ENCODE measurements at regions not wholly inside any gene's neighbourhood (a gene's known extent, or its start where the extent isn't known, plus 50 kb on each side); places are given as distances from the start of the nearest gene placed in this dataset.
A peak's percentile ranks its signal among the peaks of the same experiment; 100 is the strongest.

GRCh38 chr5:56617998-56618397 lies 197.4 kb upstream of the MAP3K1 start:
- peak in 1 of 5 experiments; percentile 54 for DNase-seq

GRCh38 chr5:56616454-56617160 lies 198.7 kb upstream of the MAP3K1 start:
- no peak for DNase-seq

- DNase-seq = no peak
These were observed 199.8 kb upstream of the MAP3K1 start for GRCh38 chr5:56615361-56616153.

- peak in 2 of 5 experiments; percentile 11 to 93 for DNase-seq
These were observed 202.6 kb upstream of the MAP3K1 start for GRCh38 chr5:56612759-56613158.

GRCh38 chr5:56612353-56612752 lies 203.0 kb upstream of the MAP3K1 start:
- no peak for DNase-seq

- DNase-seq = peak in 2 of 5 experiments; percentile 34 to 98
These were observed 205.2 kb upstream of the MAP3K1 start for GRCh38 chr5:56610093-56610698.

- DNase-seq = no peak
These were observed 207.0 kb upstream of the MAP3K1 start for GRCh38 chr5:56608217-56608925.

GRCh38 chr5:56607551-56607950 lies 207.8 kb upstream of the MAP3K1 start:
- DNase-seq = no peak

- no peak for DNase-seq
These were observed 208.3 kb upstream of the MAP3K1 start for GRCh38 chr5:56607074-56607473.

GRCh38 chr5:56606192-56606591 lies 209.2 kb upstream of the MAP3K1 start:
- no peak for DNase-seq

GRCh38 chr5:56605231-56605630 lies 210.1 kb upstream of the MAP3K1 start:
- peak in 1 of 5 experiments; percentile 88 for DNase-seq

- no peak for DNase-seq
These were observed 213.7 kb upstream of the MAP3K1 start for GRCh38 chr5:56601641-56602071.

- no peak for DNase-seq
These were observed 216.4 kb upstream of the MAP3K1 start for GRCh38 chr5:56598941-56599340.

- no peak for DNase-seq
These were observed 219.2 kb upstream of the MAP3K1 start for GRCh38 chr5:56596155-56596554.

GRCh38 chr5:56595566-56595965 lies 219.8 kb upstream of the MAP3K1 start:
- DNase-seq = no peak

- no peak for DNase-seq
These were observed 220.6 kb upstream of the MAP3K1 start for GRCh38 chr5:56594792-56595191.

- DNase-seq = no peak
These were observed 224.3 kb upstream of the MAP3K1 start for GRCh38 chr5:56591081-56591480.

GRCh38 chr5:56589481-56589860 lies 225.9 kb upstream of the MAP3K1 start:
- no peak for DNase-seq

GRCh38 chr5:56588636-56589480 lies 226.5 kb upstream of the MAP3K1 start:
- DNase-seq = peak; percentile 3 to 79 (median 60)

GRCh38 chr5:56588131-56588487 lies 227.2 kb upstream of the MAP3K1 start:
- no peak for DNase-seq

- DNase-seq = no peak
These were observed 227.8 kb upstream of the MAP3K1 start for GRCh38 chr5:56587381-56588130.

Data from T-helper 2 cell (primary cell).